Ishikawa (cell line): ENCODE measurements at regions not wholly inside any gene's neighbourhood (a gene's known extent, or its start where the extent isn't known, plus 50 kb on each side); places are given as distances from the start of the nearest gene placed in this dataset.

Experiments used
- FOXM1 ChIP-seq: IDR thresholded peaks from 2 replicates; pipeline ENCODE4 v1.6.1; 2012; ENCODE audit warnings: low read depth, borderline replicate concordance
- NFIC ChIP-seq: IDR thresholded peaks from 2 replicates; pipeline ENCODE4 v1.6.1; 2012
- TAF1 ChIP-seq: IDR thresholded peaks from 2 replicates; pipeline ENCODE4 v1.6.1; 2012; ENCODE audit warnings: low read depth, mild to moderate bottlenecking
- YY1 ChIP-seq: IDR thresholded peaks from 2 replicates; pipeline ENCODE4 v1.6.1; 2012; ENCODE audit warnings: low read depth
- TF ChIP-seq, protein P1 (sequence below): IDR thresholded peaks from 2 replicates; pipeline ENCODE4 v1.6.1; 2012; ENCODE audit warnings: low read depth, mild to moderate bottlenecking

DNA sequence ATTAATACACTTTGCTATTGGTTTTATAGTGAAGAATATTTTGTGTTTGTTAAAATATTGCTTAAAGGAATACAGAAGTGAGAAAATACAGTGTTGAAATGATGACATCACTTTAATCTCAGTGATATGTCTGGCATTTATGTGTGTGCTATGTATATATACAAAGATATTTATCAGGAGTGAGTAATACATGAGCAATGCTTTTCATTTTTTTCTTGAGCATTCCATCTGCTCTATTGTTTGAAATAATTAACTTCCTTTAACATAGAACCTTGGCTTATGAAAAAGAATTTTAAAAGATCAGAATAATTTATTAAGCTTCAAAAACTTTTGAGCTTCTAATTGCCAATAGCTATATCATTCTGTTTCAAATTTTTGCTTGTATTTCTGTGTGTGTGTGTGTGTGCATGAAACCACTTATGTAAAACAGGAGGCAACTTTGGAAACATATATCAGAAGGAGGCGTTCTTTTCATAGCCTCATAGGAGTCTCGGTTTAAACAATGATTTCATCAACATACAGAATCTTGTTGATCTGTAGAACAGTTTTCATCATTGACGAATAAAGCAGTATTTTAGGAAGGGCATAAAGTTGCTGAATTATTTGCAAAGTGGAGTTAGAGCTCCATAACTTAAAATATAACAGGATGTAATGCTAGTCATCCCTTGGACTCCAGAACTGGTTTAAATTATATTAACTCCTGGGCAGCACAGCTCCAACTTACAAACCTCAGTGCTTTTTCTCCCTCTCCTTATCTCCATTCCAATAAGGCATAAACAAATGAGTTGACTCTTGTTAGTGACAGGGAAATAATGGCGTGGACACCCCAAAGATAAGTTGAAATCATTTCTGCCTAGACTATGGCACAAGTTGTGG lies 228.4 kb upstream of the DGKB start:
- no peak for TF ChIP-seq YY1
- TF ChIP-seq NFIC: no peak
- TF ChIP-seq TAF1: no peak
- no peak for TF ChIP-seq FOXM1
- TF ChIP-seq, protein P1, sequence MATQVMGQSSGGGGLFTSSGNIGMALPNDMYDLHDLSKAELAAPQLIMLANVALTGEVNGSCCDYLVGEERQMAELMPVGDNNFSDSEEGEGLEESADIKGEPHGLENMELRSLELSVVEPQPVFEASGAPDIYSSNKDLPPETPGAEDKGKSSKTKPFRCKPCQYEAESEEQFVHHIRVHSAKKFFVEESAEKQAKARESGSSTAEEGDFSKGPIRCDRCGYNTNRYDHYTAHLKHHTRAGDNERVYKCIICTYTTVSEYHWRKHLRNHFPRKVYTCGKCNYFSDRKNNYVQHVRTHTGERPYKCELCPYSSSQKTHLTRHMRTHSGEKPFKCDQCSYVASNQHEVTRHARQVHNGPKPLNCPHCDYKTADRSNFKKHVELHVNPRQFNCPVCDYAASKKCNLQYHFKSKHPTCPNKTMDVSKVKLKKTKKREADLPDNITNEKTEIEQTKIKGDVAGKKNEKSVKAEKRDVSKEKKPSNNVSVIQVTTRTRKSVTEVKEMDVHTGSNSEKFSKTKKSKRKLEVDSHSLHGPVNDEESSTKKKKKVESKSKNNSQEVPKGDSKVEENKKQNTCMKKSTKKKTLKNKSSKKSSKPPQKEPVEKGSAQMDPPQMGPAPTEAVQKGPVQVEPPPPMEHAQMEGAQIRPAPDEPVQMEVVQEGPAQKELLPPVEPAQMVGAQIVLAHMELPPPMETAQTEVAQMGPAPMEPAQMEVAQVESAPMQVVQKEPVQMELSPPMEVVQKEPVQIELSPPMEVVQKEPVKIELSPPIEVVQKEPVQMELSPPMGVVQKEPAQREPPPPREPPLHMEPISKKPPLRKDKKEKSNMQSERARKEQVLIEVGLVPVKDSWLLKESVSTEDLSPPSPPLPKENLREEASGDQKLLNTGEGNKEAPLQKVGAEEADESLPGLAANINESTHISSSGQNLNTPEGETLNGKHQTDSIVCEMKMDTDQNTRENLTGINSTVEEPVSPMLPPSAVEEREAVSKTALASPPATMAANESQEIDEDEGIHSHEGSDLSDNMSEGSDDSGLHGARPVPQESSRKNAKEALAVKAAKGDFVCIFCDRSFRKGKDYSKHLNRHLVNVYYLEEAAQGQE: no peak
